CD14-positive monocyte (primary cell): ENCODE measurements at regions not wholly inside any gene's neighbourhood (a gene's known extent, or its start where the extent isn't known, plus 50 kb on each side); places are given as distances from the start of the nearest gene placed in this dataset.
"Not testable (repeated sequence)": the region's sequence is repeated elsewhere in the genome, so short reads cannot be mapped to it uniquely, and the experiment has no call there.

ENCODE experiments used
- DNase-seq, 3 donors: peaks; one replicate each; pipeline ENCODE4 v3.0.0-alpha.2; 2011 to 2022
- H2AFZ ChIP-seq: 2 replicates; pipeline ENCODE4 v1.6.0; 2012; ENCODE audit warnings: mild to moderate bottlenecking, low read depth, low read length, inconsistent platforms; ENCODE audit not compliant: insufficient read depth, poor library complexity, severe bottlenecking
- H3K27ac ChIP-seq, 2 donors: 1 replicate in 1 of 2; 2 replicates in 1 of 2; pipeline ENCODE4 v1.5.1; 2012 to 2013; ENCODE audit warnings: low read length in 2 of 2, control low read depth in 1 of 2, inconsistent platforms in 1 of 2, low read depth in 1 of 2, mild to moderate bottlenecking in 1 of 2
- H3K27me3 ChIP-seq, 2 donors: one replicate each; pipeline versions ENCODE4 v1.6.0 to v1.6.1; 2011 to 2013; ENCODE audit warnings: low read length in 2 of 2; ENCODE audit not compliant: control insufficient read depth in 2 of 2, insufficient read depth in 2 of 2
- H3K36me3 ChIP-seq, 2 donors: replicated peaks in 1 of 2; 1 replicate in 1 of 2; 2 replicates in 1 of 2; pipeline versions ENCODE4 v1.5.1 to v1.6.1; 2012 to 2013; ENCODE audit warnings: low read length in 2 of 2, control low read depth in 1 of 2, inconsistent platforms in 1 of 2, mild to moderate bottlenecking in 1 of 2; ENCODE audit not compliant: insufficient read depth in 2 of 2, control insufficient read depth in 1 of 2
- H3K4me1 ChIP-seq, 2 donors: 1 replicate in 1 of 2; 2 replicates in 1 of 2; pipeline versions ENCODE4 v1.5.1 to v1.6.1; 2012 to 2013; ENCODE audit warnings: low read length in 2 of 2, control low read depth in 1 of 2, inconsistent platforms in 1 of 2, mild to moderate bottlenecking in 1 of 2, moderate library complexity in 1 of 2; ENCODE audit not compliant: insufficient read depth in 2 of 2, control insufficient read depth in 1 of 2
- H3K4me2 ChIP-seq: replicated peaks from 2 replicates; pipeline ENCODE3; 2012; ENCODE audit warnings: low read length, moderate library complexity, mild to moderate bottlenecking; ENCODE audit not compliant: poor library complexity, severe bottlenecking; ENCODE audit errors: extremely low read depth
- H3K4me3 ChIP-seq, 3 experiments: fragments of 200-600 bp in 1 of 3; sonication (generic) in 1 of 3; replicated peaks in 1 of 3; 1 replicate in 2 of 3; 2 replicates in 1 of 3; pipeline ENCODE4 v1.5.1; 2011 to 2013; ENCODE audit warnings: low read length in 3 of 3, mild to moderate bottlenecking in 3 of 3, control low read depth in 2 of 3, low read depth in 2 of 3, inconsistent platforms in 1 of 3, moderate library complexity in 1 of 3
- H3K79me2 ChIP-seq: 2 replicates; pipeline ENCODE4 v1.6.0; 2012; ENCODE audit warnings: mild to moderate bottlenecking, control low read depth, inconsistent platforms, low read length, moderate library complexity; ENCODE audit not compliant: insufficient read depth
- H3K9ac ChIP-seq: 2 replicates; pipeline ENCODE4 v1.6.0; 2017; ENCODE audit warnings: low read length, mild to moderate bottlenecking; ENCODE audit not compliant: insufficient read depth, poor library complexity, severe bottlenecking
- H3K9me3 ChIP-seq, 2 donors: replicated peaks in 1 of 2; 1 replicate in 1 of 2; 2 replicates in 1 of 2; pipeline versions ENCODE4 v1.5.1 to v1.6.1; 2012 to 2013; ENCODE audit warnings: low read length in 2 of 2, control low read depth in 1 of 2; ENCODE audit not compliant: control insufficient read depth in 1 of 2, insufficient read depth in 1 of 2
- H4K20me1 ChIP-seq: 2 replicates; pipeline ENCODE4 v1.6.0; 2012; ENCODE audit warnings: mild to moderate bottlenecking, low read length, control low read depth, moderate library complexity; ENCODE audit not compliant: insufficient read depth
- H3K27ac Mint-ChIP-seq, 7 donors: one replicate each; pipeline ENCODE4 v1.8.0; 2020; ENCODE audit warnings: mild to moderate bottlenecking in 7 of 7, mixed read lengths in 7 of 7, moderate library complexity in 6 of 7, inconsistent platforms in 2 of 7
- H3K27me3 Mint-ChIP-seq, 3 donors: one replicate each; pipeline ENCODE4 v1.8.0; 2021 to 2022; ENCODE audit warnings: low read depth in 3 of 3, mild to moderate bottlenecking in 3 of 3, mixed read lengths in 3 of 3, moderate library complexity in 3 of 3, inconsistent platforms in 1 of 3
- H3K36me3 Mint-ChIP-seq, 2 donors: one replicate each; pipeline ENCODE4 v1.8.0; 2020; ENCODE audit warnings: mixed read lengths in 2 of 2, inconsistent platforms in 1 of 2, mild to moderate bottlenecking in 1 of 2
- H3K4me1 Mint-ChIP-seq: one replicate; pipeline ENCODE4 v1.8.0; 2020; ENCODE audit warnings: mild to moderate bottlenecking, mixed read lengths
- H3K4me3 Mint-ChIP-seq, 2 donors: one replicate each; pipeline ENCODE4 v1.8.0; 2020; ENCODE audit warnings: mild to moderate bottlenecking in 2 of 2, mixed read lengths in 2 of 2, moderate library complexity in 1 of 2
- H3K9me3 Mint-ChIP-seq, 7 donors: one replicate each; pipeline ENCODE4 v1.8.0; 2020 to 2022; ENCODE audit warnings: mixed read lengths in 7 of 7, mild to moderate bottlenecking in 6 of 7, moderate library complexity in 6 of 7, inconsistent platforms in 2 of 7
- WGBS: methylation state at CpG from one replicate; pipeline ENCODE4 v1.1.5; 2013; ENCODE audit warnings: missing lambda C conversion rate; ENCODE audit not compliant: insufficient coverage; 5-methylcytosine and 5-hydroxymethylcytosine counted together
- intact Hi-C, 2 donors: fragments of 100-400 bp; cut with micrococcal nuclease; formaldehyde crosslinking; loops; one replicate each; pipeline versions ENCODE4 v1.15.0 to v1.15.1; 2023
- TF ChIP-seq, protein P1 (sequence below): fragments of 200-600 bp; IDR thresholded peaks from one replicate; pipeline ENCODE4 v1.8.0; 2022; ENCODE audit warnings: antibody characterized with exemption, mild to moderate bottlenecking

DNA sequence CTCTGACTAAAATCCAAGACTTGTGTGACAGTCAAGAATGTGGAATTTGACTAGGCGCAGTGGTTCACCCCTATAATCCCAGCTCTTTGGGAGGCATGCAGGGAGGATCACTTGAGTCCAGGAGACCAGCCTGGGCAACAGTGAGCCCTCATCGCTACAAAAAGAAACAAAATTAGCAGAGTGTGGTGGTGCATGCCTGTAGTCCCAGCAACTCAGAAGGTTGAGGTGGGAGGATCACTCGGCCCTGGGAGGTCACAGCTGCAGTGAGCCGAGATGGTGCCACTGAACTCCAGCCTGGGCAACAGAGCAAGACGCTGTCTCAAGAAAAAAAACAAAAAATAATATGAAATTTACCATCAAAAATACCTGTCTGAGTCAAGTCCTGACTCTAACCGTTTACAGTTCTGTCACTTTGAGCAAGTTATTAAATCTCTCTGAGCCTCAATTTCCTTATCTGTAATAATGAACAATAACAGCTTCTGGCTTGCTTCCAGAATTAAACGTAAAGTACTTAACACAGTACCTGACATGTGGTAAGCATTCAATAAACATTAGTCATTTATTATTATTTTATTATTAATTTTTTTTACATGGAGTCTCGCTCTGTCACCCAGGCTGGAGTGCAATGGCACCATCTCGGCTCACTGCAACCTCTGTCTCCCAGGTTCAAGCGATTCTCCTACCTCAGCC is 204.6 kb upstream of the TSC22D1 start:
- Histone ChIP-seq H3K9me3 (no peaks in the 10 kb centered on the region), H3K4me1 (no peaks in the 10 kb centered on the region), H3K27me3 (no peaks in the 10 kb centered on the region), H3K27ac (no peak overlapping the region), H3K4me3 (no peak overlapping the region), H3K36me3 (no peaks in the 10 kb centered on the region), H2AFZ (no peak overlapping the region), H4K20me1 (no peaks in the 10 kb centered on the region), H3K79me2 (no peaks in the 10 kb centered on the region), H3K4me2 (no peak overlapping the region), H3K9ac (no peak overlapping the region)
- no peaks in the 10 kb centered on the region for H3K36me3 Mint-ChIP-seq
- H3K9me3 Mint-ChIP-seq, result peaks cover 0 to 4% (median 0%) of the 10 kb centered on the region in 7 donors
- intact Hi-C loops, result no loop called here
- peaks cover 0 to 3% (median 2%) of the 10 kb centered on the region in 3 donors for H3K27me3 Mint-ChIP-seq
- H3K4me3 Mint-ChIP-seq, result no peak overlapping the region
- 100% methylated on average over 3 of the region's 10 CpGs for WGBS
- H3K4me1 Mint-ChIP-seq, result no peaks in the 10 kb centered on the region
- no peak for DNase-seq
- TF ChIP-seq, protein P1, sequence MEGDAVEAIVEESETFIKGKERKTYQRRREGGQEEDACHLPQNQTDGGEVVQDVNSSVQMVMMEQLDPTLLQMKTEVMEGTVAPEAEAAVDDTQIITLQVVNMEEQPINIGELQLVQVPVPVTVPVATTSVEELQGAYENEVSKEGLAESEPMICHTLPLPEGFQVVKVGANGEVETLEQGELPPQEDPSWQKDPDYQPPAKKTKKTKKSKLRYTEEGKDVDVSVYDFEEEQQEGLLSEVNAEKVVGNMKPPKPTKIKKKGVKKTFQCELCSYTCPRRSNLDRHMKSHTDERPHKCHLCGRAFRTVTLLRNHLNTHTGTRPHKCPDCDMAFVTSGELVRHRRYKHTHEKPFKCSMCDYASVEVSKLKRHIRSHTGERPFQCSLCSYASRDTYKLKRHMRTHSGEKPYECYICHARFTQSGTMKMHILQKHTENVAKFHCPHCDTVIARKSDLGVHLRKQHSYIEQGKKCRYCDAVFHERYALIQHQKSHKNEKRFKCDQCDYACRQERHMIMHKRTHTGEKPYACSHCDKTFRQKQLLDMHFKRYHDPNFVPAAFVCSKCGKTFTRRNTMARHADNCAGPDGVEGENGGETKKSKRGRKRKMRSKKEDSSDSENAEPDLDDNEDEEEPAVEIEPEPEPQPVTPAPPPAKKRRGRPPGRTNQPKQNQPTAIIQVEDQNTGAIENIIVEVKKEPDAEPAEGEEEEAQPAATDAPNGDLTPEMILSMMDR, result no peak
- H3K27ac Mint-ChIP-seq, result no peak overlapping the region

DNA sequence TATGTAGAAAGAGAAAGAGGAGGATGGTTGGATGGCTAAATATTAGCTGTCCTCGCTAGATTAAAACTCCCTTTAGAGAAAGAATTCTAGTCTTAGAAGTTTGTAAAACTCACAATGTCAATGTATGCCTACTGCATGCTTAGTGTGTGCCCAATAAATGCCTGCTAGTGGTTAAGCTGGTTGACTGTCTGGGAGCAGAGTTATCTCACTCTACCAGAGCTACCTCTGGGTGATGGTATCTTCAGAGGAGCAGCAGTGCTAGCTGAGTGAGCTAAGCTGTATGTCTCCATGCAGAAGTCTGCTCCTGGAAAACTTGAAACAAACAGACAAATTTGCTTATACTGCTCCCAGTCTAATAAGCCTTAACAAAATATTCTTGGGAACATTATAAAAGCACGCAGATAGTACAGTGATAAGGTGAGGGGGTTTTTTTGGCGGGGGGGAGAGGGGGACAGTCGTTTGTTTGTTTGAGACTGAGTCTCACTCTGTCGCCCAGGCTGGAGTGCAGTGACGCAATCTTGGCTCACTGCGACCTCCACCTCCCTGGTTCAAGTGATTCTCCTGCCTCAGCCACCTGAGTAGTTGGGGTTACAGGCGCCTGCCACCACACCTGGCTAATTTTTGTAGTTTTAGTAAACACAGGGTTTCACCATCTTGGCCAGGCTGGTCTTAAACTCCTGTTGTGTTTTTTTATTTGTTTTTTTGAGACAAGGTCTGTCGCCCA is 202.8 kb upstream of the TSC22D1 start:
- Histone ChIP-seq H4K20me1 (no peaks in the 10 kb centered on the region), H3K27me3 (no peaks in the 10 kb centered on the region), H3K4me1 (no peaks in the 10 kb centered on the region), H3K79me2 (no peaks in the 10 kb centered on the region), H3K36me3 (no peaks in the 10 kb centered on the region), H3K4me3 (no peak overlapping the region), H3K4me2 (no peak overlapping the region), H3K27ac (no peak overlapping the region), H2AFZ (no peak overlapping the region), H3K9me3 (no peaks in the 10 kb centered on the region), H3K9ac (no peak overlapping the region)
- Mint-ChIP-seq H3K4me1 (no peaks in the 10 kb centered on the region), H3K27ac (no peak overlapping the region), H3K27me3 (peaks cover 0 to 3% (median 2%) of the 10 kb centered on the region in 3 donors), H3K36me3 (no peaks in the 10 kb centered on the region), H3K9me3 (peaks cover 0 to 9% (median 2%) of the 10 kb centered on the region in 7 donors), H3K4me3 (no peak overlapping the region)
- intact Hi-C loops, result no loop called here
- 100% methylated on average over 2 of the region's 9 CpGs for WGBS
- TF ChIP-seq, protein P1, result no peak
- no peak for DNase-seq

DNA sequence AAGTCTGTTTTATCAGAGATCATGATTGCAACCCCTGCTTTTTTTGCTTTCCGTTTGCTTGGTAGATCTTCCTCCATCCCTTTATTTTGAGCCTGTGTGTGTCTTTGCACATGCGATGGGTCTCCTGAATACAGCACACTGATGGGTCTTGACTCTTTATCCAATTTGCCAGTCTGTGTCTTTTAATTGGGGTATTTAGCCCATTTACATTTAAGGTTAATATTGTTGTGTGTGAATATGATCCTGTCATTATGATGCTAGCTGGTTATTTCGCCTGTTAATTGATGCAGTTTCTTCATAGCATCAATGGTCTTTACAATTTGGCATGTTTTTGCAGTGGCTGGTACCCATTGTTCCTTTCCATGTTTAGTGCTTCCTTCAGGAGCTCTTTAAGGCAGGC is 199.2 kb upstream of the TSC22D1 start:
- H3K9me3 ChIP-seq, DNase-seq, H4K20me1 ChIP-seq, intact Hi-C loops, H3K79me2 ChIP-seq, H3K36me3 Mint-ChIP-seq, H3K4me2 ChIP-seq, H2AFZ ChIP-seq, H3K4me1 Mint-ChIP-seq, H3K9me3 Mint-ChIP-seq, H3K27me3 Mint-ChIP-seq, H3K4me3 Mint-ChIP-seq, H3K4me1 ChIP-seq, H3K9ac ChIP-seq, H3K27me3 ChIP-seq, H3K27ac ChIP-seq, H3K36me3 ChIP-seq, H3K4me3 ChIP-seq, H3K27ac Mint-ChIP-seq: not testable (repeated sequence)
- WGBS, result no CpG with 5 or more reads among the region's 3 CpGs
